Suppressor macrophage treated with lipopolysaccharide for 1 hour (primary cell): ENCODE measurements at regions not wholly inside any gene's neighbourhood (a gene's known extent, or its start where the extent isn't known, plus 50 kb on each side); places are given as distances from the start of the nearest gene placed in this dataset.

ENCODE experiments used
- DNase-seq, 3 donors: peaks; one replicate each; pipeline ENCODE4 v3.0.0-alpha.2; 2020 to 2022

DNA sequence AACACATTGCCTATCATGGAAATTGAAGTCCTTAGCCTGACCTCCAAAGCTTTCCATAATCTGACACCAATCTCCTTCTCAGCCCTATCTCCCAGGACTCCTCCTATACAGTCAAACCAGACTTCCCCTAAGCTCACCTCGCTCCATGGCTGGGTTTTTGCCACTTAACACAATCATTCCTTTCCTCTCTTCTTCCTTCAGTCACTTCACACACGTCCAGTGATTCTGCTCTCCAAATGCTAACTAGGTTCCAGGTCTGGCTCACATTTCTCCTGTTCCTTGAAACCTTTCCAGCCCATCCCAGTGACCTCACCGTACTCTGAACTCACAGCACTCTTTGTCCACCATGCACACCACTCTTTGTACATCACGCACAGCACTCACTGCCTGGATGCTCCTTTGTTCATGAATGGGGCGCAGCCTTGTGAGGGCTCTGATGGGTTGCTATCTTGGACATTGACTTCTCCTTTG, 98.4 kb downstream of the GLUL start:
- no peak for DNase-seq

DNA sequence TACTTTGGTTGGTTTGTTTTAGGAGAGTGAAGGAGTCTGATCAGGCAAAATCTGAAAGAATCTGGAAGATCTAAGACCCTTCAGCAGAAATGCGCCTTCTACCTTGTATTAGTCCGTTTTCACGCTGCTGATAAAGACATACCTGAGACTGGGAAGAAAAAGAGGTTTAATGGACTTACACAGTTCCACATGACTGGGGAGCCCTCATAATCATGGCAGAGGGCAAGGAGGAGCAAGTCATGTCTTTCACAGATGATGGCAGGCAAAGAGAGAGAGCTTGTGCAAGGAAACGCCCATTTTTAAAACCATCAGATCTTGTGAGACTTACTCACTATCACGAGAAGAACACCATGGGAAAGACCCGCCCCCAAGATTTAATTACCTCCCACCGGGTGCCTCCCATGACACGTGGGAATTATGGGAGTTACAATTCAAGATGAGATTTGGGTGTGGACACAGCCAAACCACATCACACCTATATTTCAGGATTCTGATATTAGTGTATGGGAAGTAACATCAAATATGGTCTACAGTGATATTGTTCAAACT, 99.3 kb downstream of the GLUL start:
- DNase-seq, result no peak

GRCh38 chr1:182291584-182292192, 99.9 kb downstream of the GLUL start:
- DNase-seq, result no peak

- DNase-seq, result no peak
Observed at GRCh38 chr1:182288749-182289604, 102.6 kb downstream of the GLUL start.

- no peak for DNase-seq
Observed at GRCh38 chr1:182286761-182287160, 104.8 kb downstream of the GLUL start.

DNA sequence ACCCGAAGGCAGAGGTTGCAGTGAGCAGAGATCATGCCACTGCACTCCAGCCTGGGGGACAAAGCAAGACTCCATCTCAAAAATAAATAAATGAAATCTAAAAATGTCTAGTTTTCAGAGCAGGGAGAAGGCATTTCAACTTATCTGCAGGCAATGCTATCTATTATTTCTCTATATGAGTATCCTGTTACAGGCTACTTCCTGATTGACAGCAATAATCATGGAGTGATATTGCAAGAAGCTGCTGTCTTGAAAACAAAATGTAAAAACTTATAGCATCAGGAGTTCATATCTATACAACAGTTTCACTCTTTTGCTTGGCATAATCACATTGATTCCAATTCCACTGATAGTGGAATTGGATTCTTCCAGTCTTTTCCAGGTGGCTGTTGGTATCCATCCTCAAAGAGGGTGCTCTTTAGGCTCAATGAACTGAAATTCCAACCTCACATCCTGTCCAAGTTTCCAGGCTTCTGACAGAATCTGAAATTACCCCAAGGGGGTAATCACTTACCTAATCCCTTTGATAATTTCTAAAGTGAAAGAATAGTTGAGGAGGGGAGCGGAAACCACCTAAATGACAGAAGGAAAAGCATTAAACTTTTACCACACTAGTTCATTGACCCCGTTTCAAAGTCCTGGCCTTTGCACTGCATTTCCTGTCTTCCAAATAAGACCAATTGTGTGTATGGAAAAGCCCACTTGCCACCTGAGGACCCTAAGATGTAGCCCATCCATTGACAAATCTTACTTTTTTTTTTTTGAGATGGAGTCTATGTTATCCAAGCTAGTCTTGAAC, 107.6 kb downstream of the GLUL start:
- no peak for DNase-seq

DNA sequence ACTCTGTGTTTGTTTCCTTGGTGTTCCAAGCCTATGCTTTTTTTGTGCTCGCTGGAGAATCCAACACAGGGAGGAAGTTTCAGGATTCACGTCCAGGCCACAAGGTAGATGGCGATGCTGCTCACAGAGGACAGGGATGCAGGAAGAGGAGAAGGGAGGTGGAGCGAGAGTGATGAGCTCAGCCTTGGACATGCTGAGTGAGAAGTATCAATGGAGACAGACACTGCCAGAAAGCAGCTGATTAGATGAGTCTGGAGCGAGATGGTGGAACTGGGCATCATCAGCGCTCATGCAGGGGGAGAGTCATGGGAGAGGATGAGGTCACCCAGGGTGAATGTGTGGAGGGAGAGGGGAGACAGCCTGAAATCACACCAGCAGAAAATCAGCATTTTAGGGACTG, 110.0 kb downstream of the GLUL start:
- peak in 1 of 3 donors; percentile 22 for DNase-seq

- DNase-seq, result no peak
Observed at GRCh38 chr1:182280504-182280900, 111.1 kb downstream of the GLUL start.

GRCh38 chr1:182279724-182280503, 111.7 kb downstream of the GLUL start:
- DNase-seq, result no peak

DNA sequence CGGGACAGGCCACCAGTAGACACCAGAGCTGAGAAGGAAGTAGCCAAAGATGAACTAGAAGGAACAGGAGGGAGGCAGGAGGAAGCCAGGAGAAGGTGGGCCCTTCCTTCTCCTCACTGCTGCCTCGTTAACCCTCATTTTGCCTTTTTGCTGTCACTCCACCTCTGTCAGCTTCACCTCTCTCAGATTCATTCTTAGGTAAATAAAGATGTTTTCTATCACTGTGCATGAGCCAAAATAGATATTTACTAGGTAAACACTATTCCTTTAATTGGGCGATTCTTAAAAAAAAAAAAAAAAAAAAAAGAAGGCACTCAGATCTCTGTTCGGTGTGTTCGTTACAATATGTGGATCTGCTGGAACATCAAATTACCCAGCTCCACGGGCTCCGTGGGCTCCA, 112.3 kb downstream of the GLUL start:
- DNase-seq, result no peak

GRCh38 chr1:182278144-182279054, 113.2 kb downstream of the GLUL start:
- peak in 2 of 3 donors; percentile 27 to 28 for DNase-seq

- DNase-seq, result no peak
Observed at GRCh38 chr1:182275271-182275670, 116.3 kb downstream of the GLUL start.

DNA sequence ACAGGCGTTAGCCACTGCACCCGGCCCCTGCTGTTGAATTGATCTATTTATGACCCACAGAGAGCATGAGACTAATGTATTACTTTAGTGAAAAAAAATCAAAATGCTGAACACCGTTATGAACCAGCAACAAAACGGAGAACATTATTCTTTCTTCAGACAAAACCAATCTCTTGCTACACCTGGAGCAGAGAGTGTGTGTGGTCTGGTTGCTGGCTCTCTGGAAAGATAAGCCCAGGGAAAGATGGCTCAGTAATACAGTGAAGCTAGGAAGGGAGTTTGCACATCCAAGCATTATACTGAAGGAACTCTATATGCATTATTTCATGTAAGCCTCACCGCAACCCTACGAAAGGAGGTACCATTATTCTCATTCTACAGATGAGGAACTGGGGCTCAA, 117.0 kb downstream of the GLUL start:
- no peak for DNase-seq

GRCh38 chr1:182270731-182271130, 120.9 kb downstream of the GLUL start:
- no peak for DNase-seq

GRCh38 chr1:182269097-182269496, 122.5 kb downstream of the GLUL start:
- DNase-seq, result no peak

DNA sequence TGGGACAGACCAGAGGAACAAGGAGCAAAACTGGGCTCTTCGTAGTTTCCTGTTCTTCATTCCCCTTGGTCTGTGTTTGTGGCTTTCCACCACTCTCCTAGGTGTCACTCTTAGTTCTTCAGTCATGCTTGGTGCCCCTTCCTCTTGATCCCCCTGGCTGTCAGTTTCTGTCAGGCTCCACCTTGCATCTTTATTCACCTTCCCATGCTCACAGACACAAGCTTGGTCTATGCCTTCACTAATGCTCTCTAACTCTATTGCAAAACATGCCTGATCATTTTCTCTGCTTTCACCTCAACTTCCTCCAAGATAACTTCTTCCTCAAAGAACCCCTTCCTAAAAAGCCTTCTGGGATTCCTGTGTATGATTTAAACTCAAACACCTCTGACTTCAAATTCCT, 122.9 kb downstream of the GLUL start:
- peak; percentile 22 to 51 (median 37) for DNase-seq

- DNase-seq, result no peak
Observed at GRCh38 chr1:182264185-182264584, 127.4 kb downstream of the GLUL start.

DNA sequence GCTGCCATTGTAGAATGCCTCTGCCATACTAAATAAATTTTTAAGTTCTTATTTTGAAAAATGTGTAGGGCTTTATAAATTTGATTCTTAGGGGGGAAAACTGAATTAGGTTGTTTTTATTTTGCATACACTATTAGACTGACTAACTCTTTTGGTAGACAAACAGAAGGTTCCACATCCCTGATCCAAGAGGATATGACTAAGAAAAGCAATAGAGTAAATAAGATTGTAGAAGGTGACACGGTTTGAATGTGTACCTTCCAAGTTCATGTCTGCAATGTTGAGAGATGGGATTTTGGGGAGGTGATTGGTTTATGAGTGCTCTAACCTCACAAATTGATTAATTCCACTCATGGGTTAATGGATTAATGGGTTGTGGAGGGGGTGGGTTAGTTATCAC, 127.9 kb downstream of the GLUL start:
- DNase-seq, result no peak

GRCh38 chr1:182262425-182262824, 129.2 kb downstream of the GLUL start:
- DNase-seq, result no peak

GRCh38 chr1:182261655-182262054, 129.9 kb downstream of the GLUL start:
- no peak for DNase-seq

- no peak for DNase-seq
Observed at GRCh38 chr1:182260516-182260915, 131.1 kb downstream of the GLUL start.
